AG09319 (cell line): ENCODE measurements at regions not wholly inside any gene's neighbourhood (a gene's known extent, or its start where the extent isn't known, plus 50 kb on each side); places are given as distances from the start of the nearest gene placed in this dataset.
"Not testable (repeated sequence)": the region's sequence is repeated elsewhere in the genome, so short reads cannot be mapped to it uniquely, and the experiment has no call there.

Source experiments
- DNase-seq: peaks from one replicate; pipeline ENCODE4 v3.0.0-alpha.2; 2010; ENCODE audit warnings: low read depth; ENCODE audit errors: extremely low read depth
- CTCF ChIP-seq: IDR thresholded peaks from 2 replicates; pipeline ENCODE4 v1.5.1; 2011; ENCODE audit warnings: low read depth, mild to moderate bottlenecking, inconsistent platforms, low read length, moderate library complexity

GRCh38 chr4:131749224-131749623 is 1399.9 kb upstream of the PCDH10 start:
- not testable (repeated sequence) for DNase-seq

- DNase-seq = not testable (repeated sequence)
These were observed 1399.1 kb upstream of the PCDH10 start for GRCh38 chr4:131750006-131750405.

GRCh38 chr4:131750469-131750868 is 1398.6 kb upstream of the PCDH10 start:
- not testable (repeated sequence) for DNase-seq

- DNase-seq = not testable (repeated sequence)
These were observed 1386.9 kb upstream of the PCDH10 start for GRCh38 chr4:131762234-131762633.

- no peak for DNase-seq
These were observed 1384.4 kb upstream of the PCDH10 start for GRCh38 chr4:131764730-131765129.

GRCh38 chr4:131774382-131774781 is 1374.7 kb upstream of the PCDH10 start:
- DNase-seq = peak; percentile 80

More at GRCh38 chr4:131764730-131765129, 1384.4 kb upstream of the PCDH10 start:
- no peak for TF ChIP-seq CTCF

- DNase-seq = not testable (repeated sequence)
These were observed 1338.5 kb upstream of the PCDH10 start for GRCh38 chr4:131810565-131810964.
